ENCODE measurements at regions not wholly inside any gene's neighbourhood (a gene's known extent, or its start where the extent isn't known, plus 50 kb on each side); places are given as distances from the start of the nearest gene placed in this dataset.
"Not testable (repeated sequence)": the region's sequence is repeated elsewhere in the genome, so short reads cannot be mapped to it uniquely, and the experiment has no call there.

GRCh38 chr3:112757197-112757596 is 89.5 kb downstream of the CD200R1L start:
- no peak for DNase-seq
- no peak for ATAC-seq
- Mint-ChIP-seq H3K27me3 (no peaks in the 10 kb centered on the region), H3K9me3 (peaks cover 5% of the 10 kb centered on the region), H3K4me3 (no peak overlapping the region), H3K27ac (no peak overlapping the region), H3K4me1 (ENCODE audit: low read depth) (peaks cover 3% of the 10 kb centered on the region), H3K36me3 (ENCODE audit: low read depth) (no peaks in the 10 kb centered on the region)
- intact Hi-C loops (cut with micrococcal nuclease): no loop called here
- no peak for TF ChIP-seq CTCF (IDR thresholded peaks at IDR 0.05)
- ChIA-PET POLR2A (no interaction called here), CTCF (no interaction called here)

GRCh38 chr3:112755845-112756613 is 90.6 kb downstream of the CD200R1L start:
- TF ChIP-seq CTCF (IDR thresholded peaks at IDR 0.05): no peak
- H3K36me3 Mint-ChIP-seq (ENCODE audit: low read depth): no peaks in the 10 kb centered on the region
- DNase-seq: no peak
- no peak for ATAC-seq
- ChIA-PET CTCF (no interaction called here), POLR2A (interaction anchor here (0.6 kb wide), 1 partner anchor 190 kb away, joined by 4 read pairs; no protein-coding TSS in a partner anchor)
- peaks cover 5% of the 10 kb centered on the region for H3K9me3 Mint-ChIP-seq
- H3K27me3 Mint-ChIP-seq: no peaks in the 10 kb centered on the region
- H3K27ac Mint-ChIP-seq: no peak overlapping the region
- intact Hi-C loops (cut with micrococcal nuclease): no loop called here
- no peak overlapping the region for H3K4me3 Mint-ChIP-seq
- no peaks in the 10 kb centered on the region for H3K4me1 Mint-ChIP-seq (ENCODE audit: low read depth)

GRCh38 chr3:112755046-112755445 is 91.6 kb downstream of the CD200R1L start:
- intact Hi-C loops (cut with micrococcal nuclease); H3K9me3 Mint-ChIP-seq; H3K27ac Mint-ChIP-seq; H3K4me1 Mint-ChIP-seq (ENCODE audit: low read depth); H3K4me3 Mint-ChIP-seq; H3K36me3 Mint-ChIP-seq (ENCODE audit: low read depth); POLR2A ChIA-PET; H3K27me3 Mint-ChIP-seq; ATAC-seq; DNase-seq: not testable (repeated sequence)
- CTCF ChIA-PET: interaction anchor here (0.8 kb wide), 1 partner anchor 224 kb away, joined by 3 read pairs; no protein-coding TSS in a partner anchor

- Mint-ChIP-seq H3K27ac (no peak overlapping the region), H3K4me3 (no peak overlapping the region), H3K9me3 (peaks cover 3% of the 10 kb centered on the region), H3K36me3 (ENCODE audit: low read depth) (no peaks in the 10 kb centered on the region), H3K27me3 (no peaks in the 10 kb centered on the region), H3K4me1 (ENCODE audit: low read depth) (peaks cover 6% of the 10 kb centered on the region)
- DNase-seq (no peak), ATAC-seq (no peak)
- CTCF ChIA-PET: interaction anchor here (1.1 to 1.7 kb wide), 2 partner anchors 17 to 536 kb away, joined by 3 read pairs; no protein-coding TSS in a partner anchor
- POLR2A ChIA-PET: interaction anchor here (0.8 kb wide), 1 partner anchor 52 kb away, joined by 3 read pairs; no protein-coding TSS in a partner anchor
- intact Hi-C loops (cut with micrococcal nuclease): no loop called here
- no peak for TF ChIP-seq CTCF (IDR thresholded peaks at IDR 0.05)
These were observed 94.8 kb downstream of the CD200R1L start for GRCh38 chr3:112751564-112752512.

- POLR2A ChIA-PET: no interaction called here
- intact Hi-C loops (cut with micrococcal nuclease): no loop called here
- TF ChIP-seq CTCF (IDR thresholded peaks at IDR 0.05): no peak
- no peak for ATAC-seq
- Mint-ChIP-seq H3K27me3 (no peaks in the 10 kb centered on the region), H3K4me1 (ENCODE audit: low read depth) (peaks cover 6% of the 10 kb centered on the region), H3K9me3 (no peaks in the 10 kb centered on the region), H3K27ac (no peak overlapping the region), H3K36me3 (ENCODE audit: low read depth) (no peaks in the 10 kb centered on the region), H3K4me3 (no peak overlapping the region)
- CTCF ChIA-PET: interaction anchor here (1.1 to 1.7 kb wide), 2 partner anchors 16 to 537 kb away, joined by 3 read pairs; no protein-coding TSS in a partner anchor
- DNase-seq: no peak
These were observed 95.6 kb downstream of the CD200R1L start for GRCh38 chr3:112751061-112751460.
